ENCODE measurements at regions not wholly inside any gene's neighbourhood (a gene's known extent, or its start where the extent isn't known, plus 50 kb on each side); places are given as distances from the start of the nearest gene placed in this dataset.

GRCh38 chr2:134776836-134777235 lies 58.0 kb upstream of the TMEM163 start:
- Histone ChIP-seq H3K4me2 (ENCODE audit: low read depth, low read length) (no peak overlapping the region), H3K27me3 (ENCODE audit: control insufficient read depth, insufficient read depth, low read length) (no peaks in the 10 kb centered on the region; the same call in 1 of the 2 replicates), H2BK120ac (ENCODE audit: low read depth, low read length) (no peak overlapping the region), H3K9ac (ENCODE audit: low read depth, low read length) (no peak overlapping the region), H3K79me1 (ENCODE audit: low read depth in 1 of 2, low read length in 2 of 2) (no peaks in the 10 kb centered on the region), H4K20me1 (ENCODE audit: insufficient read depth, low read length) (no peaks in the 10 kb centered on the region), H2BK15ac (ENCODE audit: low read depth, low read length) (no peak overlapping the region), H4K8ac (ENCODE audit: low read depth in 2 of 2, low read length in 2 of 2) (no peak overlapping the region), H4K91ac (ENCODE audit: insufficient read depth, low read depth, low read length) (no peak overlapping the region), H3K4ac (ENCODE audit: low read depth, low read length) (no peak overlapping the region), H3K4me1 (ENCODE audit: control insufficient read depth, insufficient read depth, low read length) (no peaks in the 10 kb centered on the region), H2AFZ (replicated peaks; ENCODE audit: low read length, poor library complexity) (no peak overlapping the region), H3K9me1 (ENCODE audit: insufficient read depth, low read length) (no peaks in the 10 kb centered on the region), H2AK9ac (replicated peaks; ENCODE audit: low read depth, low read length, poor library complexity) (no peak overlapping the region), H3K18ac (ENCODE audit: low read depth, low read length) (no peak overlapping the region), H3K14ac (replicated peaks; ENCODE audit: low read depth, low read length) (no peak overlapping the region), H3K9me3 (ENCODE audit: control insufficient read depth, insufficient read depth, low read length) (no peaks in the 10 kb centered on the region), H2BK20ac (ENCODE audit: low read depth, low read length) (no peak overlapping the region), H3K23ac (ENCODE audit: low read depth, low read length) (no peak overlapping the region), H3K56ac (ENCODE audit: extremely low read depth, insufficient read depth, low read length) (no peak overlapping the region), H3K36me3 (ENCODE audit: control insufficient read depth, insufficient read depth, low read length) (no peaks in the 10 kb centered on the region), H3K4me3 (ENCODE audit: insufficient read depth, low read depth, low read length) (no peak overlapping the region), H4K5ac (ENCODE audit: low read depth, low read length) (no peak overlapping the region), H3K27ac (ENCODE audit: insufficient read depth, low read length) (no peak overlapping the region), H2AK5ac (ENCODE audit: low read depth, low read length) (no peak overlapping the region), H2BK5ac (ENCODE audit: low read depth, low read length, poor library complexity, severe bottlenecking) (no peak overlapping the region)
- in situ Hi-C loops (cut with MboI; ENCODE audit: low sequenced_read_pairs), result no loop called here
- POLR2A ChIA-PET (ENCODE audit: unreplicated experiment), result no interaction called here
- no TSS peak for BruUV-seq (replicated peaks)
- ATAC-seq (ENCODE audit: low read depth) (no peak), DNase-seq (no peak)
- WGBS, 2 experiments (ENCODE audit: extremely low coverage in 2 of 2, insufficient read length in 1 of 2), result 50% methylated on average over 1 of the region's 3 CpGs; no CpG with 5 or more reads in 1 of the 2 experiments
- dilution Hi-C loops (cut with HindIII; ENCODE audit: low sequenced_read_pairs, unreplicated experiment), result no loop called here
- TF ChIP-seq CHD1 (IDR thresholded peaks at IDR 0.05; ENCODE audit: low read depth, low read length) (no peak), MAZ (IDR thresholded peaks at IDR 0.05; ENCODE audit: borderline replicate concordance, low read depth, low read length) (no peak)
- TF ChIP-seq, protein P1, sequence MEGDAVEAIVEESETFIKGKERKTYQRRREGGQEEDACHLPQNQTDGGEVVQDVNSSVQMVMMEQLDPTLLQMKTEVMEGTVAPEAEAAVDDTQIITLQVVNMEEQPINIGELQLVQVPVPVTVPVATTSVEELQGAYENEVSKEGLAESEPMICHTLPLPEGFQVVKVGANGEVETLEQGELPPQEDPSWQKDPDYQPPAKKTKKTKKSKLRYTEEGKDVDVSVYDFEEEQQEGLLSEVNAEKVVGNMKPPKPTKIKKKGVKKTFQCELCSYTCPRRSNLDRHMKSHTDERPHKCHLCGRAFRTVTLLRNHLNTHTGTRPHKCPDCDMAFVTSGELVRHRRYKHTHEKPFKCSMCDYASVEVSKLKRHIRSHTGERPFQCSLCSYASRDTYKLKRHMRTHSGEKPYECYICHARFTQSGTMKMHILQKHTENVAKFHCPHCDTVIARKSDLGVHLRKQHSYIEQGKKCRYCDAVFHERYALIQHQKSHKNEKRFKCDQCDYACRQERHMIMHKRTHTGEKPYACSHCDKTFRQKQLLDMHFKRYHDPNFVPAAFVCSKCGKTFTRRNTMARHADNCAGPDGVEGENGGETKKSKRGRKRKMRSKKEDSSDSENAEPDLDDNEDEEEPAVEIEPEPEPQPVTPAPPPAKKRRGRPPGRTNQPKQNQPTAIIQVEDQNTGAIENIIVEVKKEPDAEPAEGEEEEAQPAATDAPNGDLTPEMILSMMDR (conservative IDR thresholded peaks at IDR 0.05; ENCODE audit: low read depth, low read length), result no peak
- intact Hi-C loops (cut with micrococcal nuclease), result no loop called here
- CTCF ChIA-PET, result no interaction called here
